Endothelial cell of umbilical vein (primary cell): ENCODE measurements at regions not wholly inside any gene's neighbourhood (a gene's known extent, or its start where the extent isn't known, plus 50 kb on each side); places are given as distances from the start of the nearest gene placed in this dataset.

Experiments used
- EZH2 ChIP-seq: IDR thresholded peaks from 2 replicates; pipeline ENCODE4 v1.6.1; 2012; ENCODE audit warnings: borderline replicate concordance, low read depth, mild to moderate bottlenecking, moderate library complexity, low read length, inconsistent platforms; ENCODE audit not compliant: severe bottlenecking
- POLR2A ChIP-seq: IDR thresholded peaks from 2 replicates; pipeline ENCODE4 v1.6.1; 2012; ENCODE audit warnings: low read depth, mild to moderate bottlenecking, control low read depth, low read length
- POLR2AphosphoS5 ChIP-seq: IDR thresholded peaks from 2 replicates; pipeline ENCODE4 v1.6.1; 2012; ENCODE audit warnings: low read depth, mild to moderate bottlenecking, control low read depth, low read length, moderate library complexity; ENCODE audit not compliant: insufficient read depth
- TF ChIP-seq, protein P1 (sequence below), 2 donors: IDR thresholded peaks; 1 replicate in 1 of 2; 2 replicates in 1 of 2; pipeline ENCODE4 v1.5.1; 2011; ENCODE audit warnings: low read length in 2 of 2, mild to moderate bottlenecking in 2 of 2, moderate library complexity in 2 of 2, control low read depth in 1 of 2, inconsistent platforms in 1 of 2, low read depth in 1 of 2; ENCODE audit not compliant: insufficient read depth in 1 of 2; ENCODE audit errors: extremely low read depth in 1 of 2
- TF ChIP-seq, protein P2 (sequence below): IDR thresholded peaks from 2 replicates; pipeline ENCODE4 v1.6.1; 2011; ENCODE audit not compliant: insufficient read depth, insufficient read length

DNA sequence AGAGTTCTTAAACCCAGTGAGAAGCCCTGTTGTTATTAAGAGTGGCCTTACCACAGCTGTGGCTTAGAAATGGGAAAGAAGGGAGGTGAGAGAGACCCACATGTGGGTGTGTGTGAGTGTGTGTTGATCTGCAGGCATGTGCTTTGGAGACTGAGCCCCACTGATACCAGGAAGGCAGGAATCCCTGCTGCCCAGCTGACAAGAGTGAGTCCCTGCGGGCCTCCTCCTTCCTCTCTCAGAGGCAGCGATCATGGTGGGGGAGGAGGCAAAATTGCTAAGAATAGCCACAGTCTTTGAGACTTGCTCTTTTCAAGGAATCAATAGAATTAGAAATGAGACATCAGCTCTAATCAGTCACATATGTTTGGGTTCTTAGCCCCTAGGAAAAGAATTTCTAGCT, 87.0 kb upstream of the WARS2 start:
- TF ChIP-seq, protein P1, sequence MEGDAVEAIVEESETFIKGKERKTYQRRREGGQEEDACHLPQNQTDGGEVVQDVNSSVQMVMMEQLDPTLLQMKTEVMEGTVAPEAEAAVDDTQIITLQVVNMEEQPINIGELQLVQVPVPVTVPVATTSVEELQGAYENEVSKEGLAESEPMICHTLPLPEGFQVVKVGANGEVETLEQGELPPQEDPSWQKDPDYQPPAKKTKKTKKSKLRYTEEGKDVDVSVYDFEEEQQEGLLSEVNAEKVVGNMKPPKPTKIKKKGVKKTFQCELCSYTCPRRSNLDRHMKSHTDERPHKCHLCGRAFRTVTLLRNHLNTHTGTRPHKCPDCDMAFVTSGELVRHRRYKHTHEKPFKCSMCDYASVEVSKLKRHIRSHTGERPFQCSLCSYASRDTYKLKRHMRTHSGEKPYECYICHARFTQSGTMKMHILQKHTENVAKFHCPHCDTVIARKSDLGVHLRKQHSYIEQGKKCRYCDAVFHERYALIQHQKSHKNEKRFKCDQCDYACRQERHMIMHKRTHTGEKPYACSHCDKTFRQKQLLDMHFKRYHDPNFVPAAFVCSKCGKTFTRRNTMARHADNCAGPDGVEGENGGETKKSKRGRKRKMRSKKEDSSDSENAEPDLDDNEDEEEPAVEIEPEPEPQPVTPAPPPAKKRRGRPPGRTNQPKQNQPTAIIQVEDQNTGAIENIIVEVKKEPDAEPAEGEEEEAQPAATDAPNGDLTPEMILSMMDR (IDR thresholded peaks at IDR 0.05; ENCODE audit: extremely low read depth in 1 of 2, insufficient read depth in 1 of 2, low read depth in 1 of 2, low read length in 2 of 2) = no peak
- TF ChIP-seq POLR2AphosphoS5 = no peak
- TF ChIP-seq, protein P2, sequence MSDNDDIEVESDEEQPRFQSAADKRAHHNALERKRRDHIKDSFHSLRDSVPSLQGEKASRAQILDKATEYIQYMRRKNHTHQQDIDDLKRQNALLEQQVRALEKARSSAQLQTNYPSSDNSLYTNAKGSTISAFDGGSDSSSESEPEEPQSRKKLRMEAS = no peak
- no peak for TF ChIP-seq POLR2A
- no peak for TF ChIP-seq EZH2
